B cell (primary cell): ENCODE measurements at regions not wholly inside any gene's neighbourhood (a gene's known extent, or its start where the extent isn't known, plus 50 kb on each side); places are given as distances from the start of the nearest gene placed in this dataset.

Experiments
- ATAC-seq: fragments of 200-7000 bp; cut with Tn5 transposase; one replicate; pipeline ENCODE4 v1.10.0; 2021; ENCODE audit warnings: low read depth, mild to moderate bottlenecking, moderate number of reproducible peaks, moderate library complexity
- CTCF ChIA-PET: fragments of 350-600 bp; sonication (Branson Sonifier 250); formaldehyde crosslinking; loops from one replicate; lab custom pipeline; 2021; ENCODE audit warnings: antibody characterized with exemption, inconsistent platforms; lab: Charles Lee
- POLR2A ChIA-PET: fragments of 350-600 bp; sonication (Branson Sonifier 250); formaldehyde crosslinking; loops from one replicate; lab custom pipeline; 2021; ENCODE audit warnings: antibody characterized with exemption; lab: Charles Lee
- DNase-seq: peaks from one replicate; pipeline ENCODE4 v3.0.0; 2013
- H2AFZ ChIP-seq: 2 replicates; pipeline ENCODE4 v1.6.1; 2012; ENCODE audit warnings: mild to moderate bottlenecking, low read depth, low read length; ENCODE audit not compliant: insufficient read depth, poor library complexity, severe bottlenecking
- H3K27ac ChIP-seq, 2 donors: 1 replicate in 1 of 2; 2 replicates in 1 of 2; pipeline ENCODE4 v1.5.1; 2012 to 2013; ENCODE audit warnings: low read length in 2 of 2, mild to moderate bottlenecking in 2 of 2, moderate library complexity in 1 of 2
- H3K27me3 ChIP-seq, 4 experiments: fragments of 200-600 bp in 1 of 4; sonication (generic) in 1 of 4; replicated peaks in 1 of 4; 1 replicate in 2 of 4; 2 replicates in 2 of 4; pipeline versions ENCODE4 v1.6.1 to v1.7.0; 2013 to 2016; ENCODE audit warnings: low read length in 3 of 4, mild to moderate bottlenecking in 2 of 4, mixed read lengths in 1 of 4, moderate library complexity in 1 of 4; ENCODE audit not compliant: insufficient read depth in 4 of 4, control insufficient read depth in 3 of 4; ENCODE audit errors: control extremely low read depth in 1 of 4
- H3K36me3 ChIP-seq, 2 experiments: replicated peaks in 1 of 2; 1 replicate in 1 of 2; 2 replicates in 1 of 2; pipeline versions ENCODE4 v1.6.1 to v1.7.1; 2013; ENCODE audit warnings: low read length in 1 of 2; ENCODE audit not compliant: insufficient read depth in 2 of 2, control insufficient read depth in 1 of 2; ENCODE audit errors: control extremely low read depth in 1 of 2, extremely low read depth in 1 of 2
- H3K4me1 ChIP-seq, 2 donors: fragments of 200-600 bp in 1 of 2; sonication (generic) in 1 of 2; 1 replicate in 1 of 2; 2 replicates in 1 of 2; pipeline versions ENCODE4 v1.5.1 to v1.6.1; 2013 to 2017; ENCODE audit warnings: low read length in 2 of 2; ENCODE audit not compliant: control insufficient read depth in 2 of 2, insufficient read depth in 2 of 2
- H3K4me2 ChIP-seq: replicated peaks from 2 replicates; pipeline ENCODE3; 2012; ENCODE audit warnings: mild to moderate bottlenecking, low read depth, low read length; ENCODE audit not compliant: poor library complexity, severe bottlenecking
- H3K4me3 ChIP-seq, 5 experiments: fragments of 200-600 bp in 1 of 5; sonication (generic) in 1 of 5; 1 replicate in 3 of 5; 2 replicates in 2 of 5; pipeline versions ENCODE4 v1.5.1 to v1.7.0; 2011 to 2016; ENCODE audit warnings: low read length in 4 of 5, mild to moderate bottlenecking in 4 of 5, low read depth in 2 of 5, control low read depth in 1 of 5, moderate library complexity in 1 of 5; ENCODE audit not compliant: insufficient read depth in 1 of 5; ENCODE audit errors: control extremely low read depth in 1 of 5, extremely low read depth in 1 of 5
- H3K79me2 ChIP-seq: fragments of 200-600 bp; sonication (generic); one replicate; pipeline ENCODE4 v1.6.0; 2016; ENCODE audit warnings: low read length; ENCODE audit not compliant: control insufficient read depth, insufficient read depth
- H3K9ac ChIP-seq: fragments of 200-600 bp; sonication (generic); 2 replicates; pipeline ENCODE4 v1.6.1; 2017; ENCODE audit warnings: mild to moderate bottlenecking, low read length, moderate library complexity
- H3K9me3 ChIP-seq, 3 donors: one replicate each; pipeline versions ENCODE4 v1.6.1 to v1.7.1; 2013; ENCODE audit warnings: low read length in 2 of 3; ENCODE audit not compliant: control insufficient read depth in 2 of 3, insufficient read depth in 1 of 3; ENCODE audit errors: control extremely low read depth in 1 of 3
- H4K20me1 ChIP-seq: 2 replicates; pipeline ENCODE4 v1.6.0; 2012; ENCODE audit warnings: mild to moderate bottlenecking, low read length; ENCODE audit not compliant: insufficient read depth, control insufficient read depth, poor library complexity, severe bottlenecking
- H3K27ac Mint-ChIP-seq: one replicate; pipeline ENCODE4 v1.8.0; 2021; ENCODE audit warnings: mixed read lengths
- H3K27me3 Mint-ChIP-seq: one replicate; pipeline ENCODE4 v1.8.0; 2021; ENCODE audit warnings: mixed read lengths
- H3K4me1 Mint-ChIP-seq: one replicate; pipeline ENCODE4 v1.8.0; 2021; ENCODE audit warnings: mixed read lengths
- H3K4me3 Mint-ChIP-seq: one replicate; pipeline ENCODE4 v1.8.0; 2021; ENCODE audit warnings: mixed read lengths
- H3K9me3 Mint-ChIP-seq: one replicate; pipeline ENCODE4 v1.8.0; 2022; ENCODE audit warnings: mixed read lengths; ENCODE audit not compliant: insufficient read depth
- CTCF ChIP-seq: fragments of 200-600 bp; IDR thresholded peaks from one replicate; pipeline ENCODE4 v1.8.0; 2022; ENCODE audit warnings: antibody characterized with exemption, mild to moderate bottlenecking
- EZH2 ChIP-seq: IDR thresholded peaks from 2 replicates; pipeline ENCODE4 v1.6.1; 2012; ENCODE audit warnings: borderline replicate concordance, low read depth, mild to moderate bottlenecking, moderate library complexity, low read length; ENCODE audit not compliant: insufficient read depth, poor library complexity, severe bottlenecking
- WGBS: methylation state at CpG from one replicate; pipeline ENCODE4 v1.1.5; 2013; ENCODE audit warnings: missing lambda C conversion rate; ENCODE audit not compliant: insufficient coverage; 5-methylcytosine and 5-hydroxymethylcytosine counted together
- intact Hi-C: fragments of 100-400 bp; cut with micrococcal nuclease; formaldehyde crosslinking; loops from one replicate; pipeline ENCODE4 v1.10.0; 2022

GRCh38 chr20:11067359-11067758 lies 393.6 kb upstream of the JAG1 start:
- H2AFZ ChIP-seq, result no peak overlapping the region
- H3K27ac ChIP-seq, result no peak overlapping the region
- DNase-seq (no peak), ATAC-seq (no peak)
- no peak overlapping the region for H3K4me3 Mint-ChIP-seq
- H4K20me1 ChIP-seq, result no peaks in the 10 kb centered on the region
- H3K79me2 ChIP-seq, result no peaks in the 10 kb centered on the region
- CTCF ChIA-PET, result no interaction called here
- H3K9ac ChIP-seq, result no peak overlapping the region
- intact Hi-C loops, result no loop called here
- H3K27ac Mint-ChIP-seq, result no peak overlapping the region
- WGBS, result no CpG with 5 or more reads among the region's 1 CpG
- H3K4me3 ChIP-seq, result no peak overlapping the region
- no peak for TF ChIP-seq CTCF
- TF ChIP-seq EZH2, result no peak
- peaks cover 0 to 4% (median 0%) of the 10 kb centered on the region in 3 donors for H3K9me3 ChIP-seq
- peaks cover 2% of the 10 kb centered on the region for H3K9me3 Mint-ChIP-seq
- H3K27me3 Mint-ChIP-seq, result no peaks in the 10 kb centered on the region
- no peaks in the 10 kb centered on the region for H3K27me3 ChIP-seq
- H3K4me1 ChIP-seq, result no peaks in the 10 kb centered on the region
- POLR2A ChIA-PET, result no interaction called here
- H3K36me3 ChIP-seq, result no peaks in the 10 kb centered on the region
- no peaks in the 10 kb centered on the region for H3K4me1 Mint-ChIP-seq
- no peak overlapping the region for H3K4me2 ChIP-seq

GRCh38 chr20:11072982-11073381 lies 399.2 kb upstream of the JAG1 start:
- no peak overlapping the region for H3K27ac Mint-ChIP-seq
- H3K27me3 Mint-ChIP-seq, result no peaks in the 10 kb centered on the region
- Histone ChIP-seq H3K9me3 (peaks cover 0 to 4% (median 0%) of the 10 kb centered on the region in 3 donors), H3K4me1 (no peaks in the 10 kb centered on the region), H4K20me1 (no peaks in the 10 kb centered on the region), H3K27me3 (no peaks in the 10 kb centered on the region), H3K36me3 (no peaks in the 10 kb centered on the region), H3K4me3 (no peak overlapping the region), H3K27ac (no peak overlapping the region), H3K4me2 (no peak overlapping the region), H2AFZ (no peak overlapping the region), H3K9ac (no peak overlapping the region), H3K79me2 (no peaks in the 10 kb centered on the region)
- H3K4me1 Mint-ChIP-seq, result no peaks in the 10 kb centered on the region
- no CpG with 5 or more reads among the region's 1 CpG for WGBS
- ChIA-PET CTCF (no interaction called here), POLR2A (no interaction called here)
- TF ChIP-seq CTCF (no peak), EZH2 (no peak)
- no peak overlapping the region for H3K4me3 Mint-ChIP-seq
- H3K9me3 Mint-ChIP-seq, result no peaks in the 10 kb centered on the region
- ATAC-seq (no peak), DNase-seq (no peak)
- intact Hi-C loops, result no loop called here
